ENCODE measurements at regions not wholly inside any gene's neighbourhood (a gene's known extent, or its start where the extent isn't known, plus 50 kb on each side); places are given as distances from the start of the nearest gene placed in this dataset.

DNA sequence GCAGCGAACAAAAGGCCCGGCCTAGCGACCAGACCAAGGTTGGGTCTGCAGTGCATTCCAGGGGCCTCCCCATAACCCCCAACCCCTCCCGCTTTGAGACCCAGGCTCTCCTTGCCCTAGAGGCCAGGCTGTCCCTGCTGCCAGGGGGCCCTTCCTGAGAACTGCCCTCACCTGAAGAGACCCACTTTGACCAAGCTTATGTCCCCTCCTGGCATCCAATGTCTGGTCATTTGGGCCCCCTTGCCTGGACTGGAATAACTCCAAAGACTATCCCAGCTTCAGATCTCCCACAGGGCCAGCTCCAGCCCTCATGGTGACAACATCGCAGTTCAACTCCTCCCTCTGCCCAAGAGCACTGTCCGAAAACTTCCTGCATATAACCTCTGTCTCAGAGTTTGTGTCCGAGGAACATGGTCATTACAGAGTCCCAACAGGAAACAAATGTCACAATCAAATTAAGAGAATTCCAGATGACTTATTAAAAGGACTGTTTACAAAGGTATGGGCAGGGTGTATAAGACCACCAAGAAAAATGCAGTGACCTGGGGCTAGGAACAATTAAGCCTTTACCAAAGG, 125.0 kb downstream of the BANF2 start:
- TF ChIP-seq, protein P1, sequence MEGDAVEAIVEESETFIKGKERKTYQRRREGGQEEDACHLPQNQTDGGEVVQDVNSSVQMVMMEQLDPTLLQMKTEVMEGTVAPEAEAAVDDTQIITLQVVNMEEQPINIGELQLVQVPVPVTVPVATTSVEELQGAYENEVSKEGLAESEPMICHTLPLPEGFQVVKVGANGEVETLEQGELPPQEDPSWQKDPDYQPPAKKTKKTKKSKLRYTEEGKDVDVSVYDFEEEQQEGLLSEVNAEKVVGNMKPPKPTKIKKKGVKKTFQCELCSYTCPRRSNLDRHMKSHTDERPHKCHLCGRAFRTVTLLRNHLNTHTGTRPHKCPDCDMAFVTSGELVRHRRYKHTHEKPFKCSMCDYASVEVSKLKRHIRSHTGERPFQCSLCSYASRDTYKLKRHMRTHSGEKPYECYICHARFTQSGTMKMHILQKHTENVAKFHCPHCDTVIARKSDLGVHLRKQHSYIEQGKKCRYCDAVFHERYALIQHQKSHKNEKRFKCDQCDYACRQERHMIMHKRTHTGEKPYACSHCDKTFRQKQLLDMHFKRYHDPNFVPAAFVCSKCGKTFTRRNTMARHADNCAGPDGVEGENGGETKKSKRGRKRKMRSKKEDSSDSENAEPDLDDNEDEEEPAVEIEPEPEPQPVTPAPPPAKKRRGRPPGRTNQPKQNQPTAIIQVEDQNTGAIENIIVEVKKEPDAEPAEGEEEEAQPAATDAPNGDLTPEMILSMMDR (IDR thresholded peaks at IDR 0.05) = no peak
- no peak for TF ChIP-seq ZFX (IDR thresholded peaks at IDR 0.05; ENCODE audit: borderline replicate concordance)

Data from 22Rv1 (cell line).